ENCODE measurements at regions not wholly inside any gene's neighbourhood (a gene's known extent, or its start where the extent isn't known, plus 50 kb on each side); places are given as distances from the start of the nearest gene placed in this dataset.

DNA sequence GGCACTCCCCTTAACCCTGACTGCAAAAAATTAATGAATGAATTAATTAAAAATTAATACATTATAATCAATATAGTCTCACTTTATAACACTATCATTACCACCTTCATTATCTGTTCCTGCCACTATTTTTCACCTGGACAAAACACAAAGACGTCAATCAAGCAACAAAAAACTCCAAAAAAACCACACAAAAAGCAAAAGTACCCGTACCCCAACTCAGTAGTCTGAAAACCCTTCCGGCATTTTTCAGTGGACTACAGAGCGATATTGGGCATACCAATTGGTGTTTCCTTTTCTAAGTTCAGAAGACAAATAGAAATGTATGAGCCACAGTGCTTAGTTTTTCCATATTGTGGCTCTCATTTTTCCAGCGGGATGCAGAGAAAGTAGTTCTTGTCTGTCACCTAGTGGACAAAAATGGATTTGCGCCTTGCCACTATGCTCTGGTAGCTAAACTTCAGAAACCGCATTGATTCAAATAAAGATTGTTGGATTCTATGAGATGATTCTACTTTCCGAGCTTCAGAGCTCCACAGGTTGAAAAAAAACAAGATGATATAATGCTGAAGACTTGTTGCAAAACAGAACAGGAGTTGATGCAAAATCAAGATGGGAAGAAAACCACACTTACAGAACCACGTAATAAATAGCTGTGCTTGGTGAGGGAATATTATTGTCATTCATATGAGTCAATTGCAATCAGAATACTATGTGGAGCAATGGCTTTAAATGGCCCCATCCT lies 50.6 kb upstream of the ITGB1 start:
- no peak overlapping the region for H3K18ac ChIP-seq (ENCODE audit: extremely low read depth, low read length)
- no peaks in the 10 kb centered on the region for H4K20me1 ChIP-seq (replicated peaks in 1 of 2; ENCODE audit: control insufficient read depth in 1 of 2, insufficient read depth in 2 of 2, low read length in 2 of 2)
- H3K14ac ChIP-seq (ENCODE audit: insufficient read length), result no peak overlapping the region
- CTCF ChIA-PET (ENCODE audit: partially characterized antibody), result interaction anchor here (0.6 to 4.2 kb wide), 57 partner anchors 10 to 287 kb away, joined by 3 to 47 read pairs (median 4); no protein-coding TSS in a partner anchor
- no peak overlapping the region for H4K8ac ChIP-seq (ENCODE audit: extremely low read depth, insufficient read depth, low read length)
- H2BK12ac ChIP-seq (ENCODE audit: low read depth, low read length), result peak overlapping the region; percentile 62; the same call in 1 of the 2 replicates
- no peak overlapping the region for H3K23ac ChIP-seq (ENCODE audit: insufficient read length)
- H3K4me3 ChIP-seq (ENCODE audit: extremely low read depth in 1 of 4, insufficient read depth in 2 of 4, low read depth in 3 of 4, low read length in 4 of 4), result peak overlapping the region in 1 of 4 experiments; percentile 20; a peak in 1 of 8 replicates
- H3K23me2 ChIP-seq (ENCODE audit: low read depth, low read length), result 0 out of 2 replicates have a peak, but pooled peaks cover 2% of the 10 kb centered on the region
- H2AK5ac ChIP-seq (ENCODE audit: low read depth, low read length), result no peak overlapping the region
- H3K36me3 ChIP-seq (ENCODE audit: control insufficient read depth in 2 of 4, insufficient read depth in 4 of 4, low read length in 3 of 4), result no peaks in the 10 kb centered on the region
- DNase-seq (ENCODE audit: low read depth in 1 of 2, low spot score in 2 of 2) (peak in 1 of 2 experiments; percentile 72), FAIRE-seq (peak; percentile 60)
- H3K9me3 ChIP-seq (ENCODE audit: insufficient read depth in 2 of 2, low read depth in 1 of 2, low read length in 1 of 2), result no peaks in the 10 kb centered on the region
- POLR2A ChIA-PET (ENCODE audit: partially characterized antibody), result interaction anchor here (1.0 to 2.1 kb wide), 3 partner anchors 45 to 57 kb away, joined by 3 to 4 read pairs (median 3); no protein-coding TSS in a partner anchor
- peak overlapping the region in 1 of 2 experiments; percentile 43; a peak in 1 of 4 replicates for H3K4me2 ChIP-seq (ENCODE audit: insufficient read depth in 1 of 2, low read depth in 2 of 2, low read length in 2 of 2)
- peak overlapping the region; percentile 78; the same call in 1 of the 2 replicates for H2AFZ ChIP-seq (ENCODE audit: low read length)
- no peak overlapping the region for H2BK20ac ChIP-seq (ENCODE audit: low read length)
- H3K56ac ChIP-seq (replicated peaks; ENCODE audit: insufficient read length, low read depth, low read length), result no peak overlapping the region
- no peak overlapping the region for H3K4ac ChIP-seq (replicated peaks; ENCODE audit: insufficient read length, low read depth, low read length)
- no peak overlapping the region for H2BK5ac ChIP-seq (ENCODE audit: low read depth, low read length)
- no peaks in the 10 kb centered on the region for H3K79me1 ChIP-seq (ENCODE audit: low read depth, low read length)
- H3K27me3 ChIP-seq (replicated peaks in 1 of 4; ENCODE audit: control insufficient read depth in 3 of 4, extremely low read depth in 1 of 4, insufficient read depth in 3 of 4, low read length in 3 of 4), result no peaks in the 10 kb centered on the region
- H3K27ac ChIP-seq (ENCODE audit: low read depth, low read length), result no peak overlapping the region
- no peak overlapping the region for H4K91ac ChIP-seq (replicated peaks; ENCODE audit: insufficient read length, low read length)
- H3K9ac ChIP-seq (replicated peaks in 1 of 4; ENCODE audit: extremely low read depth in 1 of 4, low read depth in 3 of 4, low read length in 3 of 4), result no peak overlapping the region
- no peak overlapping the region for H2BK15ac ChIP-seq (ENCODE audit: low read length)
- no peaks in the 10 kb centered on the region for H3K79me2 ChIP-seq (ENCODE audit: control insufficient read depth in 1 of 2, insufficient read depth in 2 of 2, low read length in 2 of 2)
- no peak overlapping the region for H4K5ac ChIP-seq (ENCODE audit: insufficient read length, low read depth, low read length)
- 29% methylated on average over 9 of the region's 9 CpGs; no CpG with 5 or more reads in 1 of the 2 experiments for WGBS, 2 experiments (ENCODE audit: extremely low coverage in 1 of 2, insufficient coverage in 1 of 2, insufficient read length in 1 of 2, insufficient replicate concordance in 2 of 2, low coverage in 1 of 2, low lambda C conversion rate in 2 of 2, missing lambda C conversion rate in 1 of 2)
- peaks cover 6 to 12% (median 9%) of the 10 kb centered on the region in 4 experiments; a peak in 6 of 7 replicates for H3K4me1 ChIP-seq (replicated peaks in 1 of 4; ENCODE audit: control insufficient read depth in 3 of 4, insufficient read depth in 4 of 4, low read length in 3 of 4)
- no peak overlapping the region for H2BK120ac ChIP-seq (replicated peaks; ENCODE audit: low read depth, low read length)
- TF ChIP-seq, protein P1, sequence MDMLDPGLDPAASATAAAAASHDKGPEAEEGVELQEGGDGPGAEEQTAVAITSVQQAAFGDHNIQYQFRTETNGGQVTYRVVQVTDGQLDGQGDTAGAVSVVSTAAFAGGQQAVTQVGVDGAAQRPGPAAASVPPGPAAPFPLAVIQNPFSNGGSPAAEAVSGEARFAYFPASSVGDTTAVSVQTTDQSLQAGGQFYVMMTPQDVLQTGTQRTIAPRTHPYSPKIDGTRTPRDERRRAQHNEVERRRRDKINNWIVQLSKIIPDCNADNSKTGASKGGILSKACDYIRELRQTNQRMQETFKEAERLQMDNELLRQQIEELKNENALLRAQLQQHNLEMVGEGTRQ (IDR thresholded peaks at IDR 0.05; ENCODE audit: low read length), result no peak
- TF ChIP-seq BCL11A (IDR thresholded peaks at IDR 0.05; ENCODE audit: low read depth in 2 of 2, low read length in 2 of 2), result no peak
- TF ChIP-seq KDM5A (IDR thresholded peaks at IDR 0.05; ENCODE audit: low read length), result no peak
- peak; percentile 96 to 98 for TF ChIP-seq RAD21 (IDR thresholded peaks at IDR 0.05 in 1 of 2, conservative IDR thresholded peaks at IDR 0.05 in 1 of 2; ENCODE audit: low read depth in 2 of 2, low read length in 2 of 2)
- TF ChIP-seq HDAC2 (IDR thresholded peaks at IDR 0.05; ENCODE audit: borderline replicate concordance in 1 of 2, low read depth in 2 of 2, low read length in 2 of 2), result no peak
- TF ChIP-seq CTCF (IDR thresholded peaks at IDR 0.05; ENCODE audit: control extremely low read depth in 1 of 3, insufficient read depth in 1 of 3, low read depth in 1 of 3, low read length in 3 of 3), result peak in 2 of 3 experiments; percentile 80 to 89; a peak in 3 of 4 replicates
- TF ChIP-seq SUZ12 (IDR thresholded peaks at IDR 0.05; ENCODE audit: low read length), result no peak

All from H1 (cell line).